Neural progenitor cell (in vitro differentiated cells): ENCODE measurements at regions not wholly inside any gene's neighbourhood (a gene's known extent, or its start where the extent isn't known, plus 50 kb on each side); places are given as distances from the start of the nearest gene placed in this dataset.

Source experiments
- DNase-seq: peaks from one replicate; pipeline ENCODE4 v3.0.0-alpha.2; 2016; ENCODE audit warnings: low spot score
- H2AFZ ChIP-seq: fragments of 200-600 bp; sonication (generic); replicated peaks from 2 replicates; pipeline ENCODE4 v1.6.1; 2016; ENCODE audit warnings: antibody characterized with exemption
- H3F3A ChIP-seq: fragments of 200-600 bp; sonication (generic); 2 replicates; pipeline ENCODE4 v1.6.1; 2016; ENCODE audit warnings: antibody characterized with exemption, low read depth
- H3K27ac ChIP-seq: fragments of 200-600 bp; sonication (generic); 2 replicates; pipeline ENCODE4 v1.5.1; 2016; ENCODE audit warnings: mild to moderate bottlenecking
- H3K27me3 ChIP-seq: fragments of 200-600 bp; sonication (generic); 2 replicates; pipeline ENCODE4 v1.6.1; 2016; ENCODE audit warnings: mild to moderate bottlenecking, moderate library complexity
- H3K36me3 ChIP-seq: fragments of 200-600 bp; sonication (generic); 2 replicates; pipeline ENCODE4 v1.5.1; 2016
- H3K4me1 ChIP-seq: fragments of 200-600 bp; sonication (generic); 2 replicates; pipeline ENCODE4 v1.6.1; 2016; ENCODE audit warnings: mixed run types
- H3K4me2 ChIP-seq: fragments of 200-600 bp; sonication (generic); 2 replicates; pipeline ENCODE4 v1.6.1; 2016
- H3K4me3 ChIP-seq: fragments of 200-600 bp; sonication (generic); 2 replicates; pipeline ENCODE4 v1.5.1; 2016
- H3K79me2 ChIP-seq: fragments of 200-600 bp; sonication (generic); 2 replicates; pipeline ENCODE4 v1.6.1; 2016; ENCODE audit warnings: low read depth
- H3K9ac ChIP-seq: fragments of 200-600 bp; sonication (generic); 2 replicates; pipeline ENCODE4 v1.6.1; 2016
- H3K9me3 ChIP-seq: fragments of 200-600 bp; sonication (generic); 2 replicates; pipeline ENCODE4 v1.5.1; 2016; ENCODE audit warnings: low read depth
- H4K20me1 ChIP-seq: fragments of 200-600 bp; sonication (generic); 2 replicates; pipeline ENCODE4 v1.6.1; 2016; ENCODE audit warnings: low read depth
- H3K27ac Mint-ChIP-seq: 3 replicates; pipeline ENCODE4 v1.8.0; 2021; ENCODE audit warnings: mixed read lengths
- H3K27me3 Mint-ChIP-seq: 2 replicates; pipeline ENCODE4 v1.8.0; 2022; ENCODE audit warnings: low read depth, mild to moderate bottlenecking, inconsistent platforms, moderate library complexity, mixed read lengths; ENCODE audit not compliant: insufficient read depth
- H3K36me3 Mint-ChIP-seq: 3 replicates; pipeline ENCODE4 v1.8.0; 2021; ENCODE audit warnings: mixed read lengths
- H3K4me1 Mint-ChIP-seq: 3 replicates; pipeline ENCODE4 v1.8.0; 2021; ENCODE audit warnings: mixed read lengths
- H3K4me3 Mint-ChIP-seq: 3 replicates; pipeline ENCODE4 v1.8.0; 2021; ENCODE audit warnings: mild to moderate bottlenecking, moderate library complexity, mixed read lengths
- H3K9me3 Mint-ChIP-seq: 3 replicates; pipeline ENCODE4 v1.8.0; 2020; ENCODE audit warnings: mixed read lengths
- CTCF ChIP-seq: fragments of 200-600 bp; sonication (generic); IDR thresholded peaks from 2 replicates; pipeline ENCODE4 v1.5.1; 2017; ENCODE audit warnings: antibody characterized with exemption, mild to moderate bottlenecking
- EZH2 ChIP-seq: fragments of 200-600 bp; sonication (generic); IDR thresholded peaks from 2 replicates; pipeline ENCODE4 v1.6.1; 2017; ENCODE audit warnings: antibody characterized with exemption, mild to moderate bottlenecking, moderate library complexity
- EZH2phosphoT487 ChIP-seq: fragments of 200-600 bp; sonication (generic); IDR thresholded peaks from 2 replicates; pipeline ENCODE4 v1.6.1; 2017; ENCODE audit warnings: antibody characterized with exemption

DNA sequence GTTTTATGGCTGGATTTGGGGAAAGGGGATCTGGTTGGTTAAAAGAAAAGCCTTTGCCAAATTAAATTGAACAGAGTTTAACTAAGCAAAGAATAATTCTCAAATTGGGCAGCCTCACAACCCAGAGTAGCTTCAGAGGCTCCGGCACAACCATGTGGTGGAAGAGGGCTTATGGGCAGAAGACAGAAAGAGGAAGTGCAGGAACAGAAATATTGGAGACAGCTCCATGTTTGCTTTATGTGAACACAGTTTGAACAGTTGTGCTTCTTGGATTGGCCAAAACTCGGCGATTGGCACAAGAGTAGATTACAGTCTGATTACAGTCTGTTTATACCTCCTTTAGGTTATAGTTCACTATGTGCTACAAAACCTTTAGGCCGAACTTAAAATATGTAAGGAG lies 562.7 kb downstream of the TRIML1 start:
- Histone ChIP-seq H3K27me3 (no peaks in the 10 kb centered on the region), H3K9me3 (no peaks in the 10 kb centered on the region), H3K4me2 (no peak overlapping the region), H4K20me1 (no peaks in the 10 kb centered on the region), H3K4me1 (no peaks in the 10 kb centered on the region), H3K4me3 (no peak overlapping the region), H3K27ac (no peak overlapping the region), H3K9ac (no peak overlapping the region), H3F3A (no peaks in the 10 kb centered on the region), H2AFZ (peak overlapping the region; percentile 63), H3K79me2 (no peaks in the 10 kb centered on the region), H3K36me3 (no peaks in the 10 kb centered on the region)
- H3K9me3 Mint-ChIP-seq: peaks cover 2% of the 10 kb centered on the region
- no peaks in the 10 kb centered on the region for H3K36me3 Mint-ChIP-seq
- no peak overlapping the region for H3K27ac Mint-ChIP-seq
- H3K4me3 Mint-ChIP-seq: no peak overlapping the region
- H3K4me1 Mint-ChIP-seq: peaks cover 4% of the 10 kb centered on the region
- TF ChIP-seq CTCF (no peak), EZH2 (no peak), EZH2phosphoT487 (no peak)
- no peak for DNase-seq
- peaks cover 2% of the 10 kb centered on the region for H3K27me3 Mint-ChIP-seq

GRCh38 chr4:188704288-188704687 lies 565.0 kb downstream of the TRIML1 start:
- no peaks in the 10 kb centered on the region for H4K20me1 ChIP-seq
- DNase-seq: no peak
- Mint-ChIP-seq H3K27ac (no peak overlapping the region), H3K9me3 (peaks cover 2% of the 10 kb centered on the region), H3K36me3 (no peaks in the 10 kb centered on the region), H3K27me3 (peaks cover 2% of the 10 kb centered on the region), H3K4me1 (peaks cover 4% of the 10 kb centered on the region), H3K4me3 (no peak overlapping the region)
- H3K27me3 ChIP-seq: no peaks in the 10 kb centered on the region
- H3K27ac ChIP-seq: no peak overlapping the region
- no peaks in the 10 kb centered on the region for H3K4me1 ChIP-seq
- H3K9me3 ChIP-seq: no peaks in the 10 kb centered on the region
- H3K4me2 ChIP-seq: no peak overlapping the region
- no peaks in the 10 kb centered on the region for H3K79me2 ChIP-seq
- TF ChIP-seq CTCF (no peak), EZH2phosphoT487 (no peak), EZH2 (no peak)
- no peaks in the 10 kb centered on the region for H3K36me3 ChIP-seq
- H3K9ac ChIP-seq: no peak overlapping the region
- H2AFZ ChIP-seq: no peak overlapping the region
- no peaks in the 10 kb centered on the region for H3F3A ChIP-seq
- H3K4me3 ChIP-seq: no peak overlapping the region

DNA sequence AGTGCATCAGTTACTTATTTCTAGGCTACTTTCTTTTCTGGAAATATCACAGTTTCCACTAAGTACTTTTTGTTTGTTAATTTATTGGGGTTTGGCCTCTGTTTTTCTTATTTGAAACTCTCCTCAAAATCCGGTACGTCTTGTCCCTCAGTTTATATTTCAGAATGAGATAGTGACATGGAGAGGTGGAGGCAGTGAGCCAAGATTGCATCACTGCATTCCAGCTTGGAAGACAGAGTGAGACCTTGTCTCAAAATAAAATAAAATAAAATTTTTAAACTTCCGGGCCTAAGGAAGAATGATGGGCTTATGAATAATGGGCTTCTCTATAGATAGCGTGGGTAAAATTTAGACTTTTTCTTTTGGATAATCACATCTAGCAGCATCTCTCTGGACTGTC lies 567.8 kb downstream of the TRIML1 start:
- Histone ChIP-seq H2AFZ (peak overlapping the region; percentile 18), H3K27me3 (no peaks in the 10 kb centered on the region), H3K27ac (no peak overlapping the region), H3K4me3 (no peak overlapping the region), H3K4me1 (no peaks in the 10 kb centered on the region), H3F3A (no peaks in the 10 kb centered on the region), H3K9me3 (no peaks in the 10 kb centered on the region), H3K79me2 (no peaks in the 10 kb centered on the region), H4K20me1 (no peaks in the 10 kb centered on the region), H3K36me3 (no peaks in the 10 kb centered on the region), H3K9ac (no peak overlapping the region), H3K4me2 (no peak overlapping the region)
- H3K27ac Mint-ChIP-seq: no peak overlapping the region
- TF ChIP-seq EZH2phosphoT487: no peak
- TF ChIP-seq EZH2: no peak
- TF ChIP-seq CTCF: no peak
- H3K4me1 Mint-ChIP-seq: peaks cover 4% of the 10 kb centered on the region
- peaks cover 2% of the 10 kb centered on the region for H3K9me3 Mint-ChIP-seq
- H3K27me3 Mint-ChIP-seq: no peaks in the 10 kb centered on the region
- no peak overlapping the region for H3K4me3 Mint-ChIP-seq
- no peaks in the 10 kb centered on the region for H3K36me3 Mint-ChIP-seq
- DNase-seq: no peak

GRCh38 chr4:188714501-188714900 lies 575.3 kb downstream of the TRIML1 start:
- Histone ChIP-seq H3K27ac (no peak overlapping the region), H3K36me3 (no peaks in the 10 kb centered on the region), H4K20me1 (no peaks in the 10 kb centered on the region), H3K4me2 (no peak overlapping the region), H3K79me2 (no peaks in the 10 kb centered on the region), H3K27me3 (no peaks in the 10 kb centered on the region), H3K9ac (no peak overlapping the region), H3K4me3 (no peak overlapping the region), H3F3A (no peaks in the 10 kb centered on the region), H3K4me1 (no peaks in the 10 kb centered on the region), H3K9me3 (no peaks in the 10 kb centered on the region), H2AFZ (no peak overlapping the region)
- TF ChIP-seq EZH2phosphoT487 (no peak), CTCF (no peak), EZH2 (no peak)
- Mint-ChIP-seq H3K9me3 (no peaks in the 10 kb centered on the region), H3K4me1 (no peaks in the 10 kb centered on the region), H3K4me3 (no peak overlapping the region), H3K36me3 (no peaks in the 10 kb centered on the region), H3K27ac (no peak overlapping the region), H3K27me3 (no peaks in the 10 kb centered on the region)
- DNase-seq: no peak
